GM21825 (cell line): ENCODE measurements at regions not wholly inside any gene's neighbourhood (a gene's known extent, or its start where the extent isn't known, plus 50 kb on each side); places are given as distances from the start of the nearest gene placed in this dataset.
"Not testable (repeated sequence)": the region's sequence is repeated elsewhere in the genome, so short reads cannot be mapped to it uniquely, and the experiment has no call there.

Source experiments
- ATAC-seq: cut with Tn5 transposase; IDR thresholded peaks from one replicate; pipeline ENCODE4 v1.9.1; 2021; ENCODE audit warnings: mild to moderate bottlenecking, moderate library complexity; ENCODE audit not compliant: unreplicated experiment

DNA sequence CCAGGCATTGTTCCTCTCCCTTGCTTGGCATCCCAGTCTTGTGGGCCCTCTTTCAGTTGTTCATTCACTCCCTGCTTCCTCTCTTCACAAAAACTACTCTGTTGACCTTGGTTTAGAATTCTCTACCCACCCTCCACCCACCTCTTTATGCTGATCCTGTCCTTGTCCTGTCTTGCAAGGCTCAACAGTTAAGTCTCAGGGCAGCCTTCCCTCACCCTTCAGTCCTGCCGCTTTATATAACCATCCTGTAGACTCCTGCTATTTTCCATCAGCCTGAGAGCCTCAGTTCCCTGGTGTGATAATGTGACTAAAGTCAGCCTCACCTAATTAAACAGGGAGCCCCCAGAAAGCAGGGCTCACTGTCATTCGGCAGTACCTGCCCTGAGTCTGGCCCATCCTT is 1763.0 kb downstream of the SPATA31A7 start:
- ATAC-seq = not testable (repeated sequence)
